NCI-H345 treated with DMSO at 0.1 percent for 48 hours (cell line): ENCODE measurements at regions not wholly inside any gene's neighbourhood (a gene's known extent, or its start where the extent isn't known, plus 50 kb on each side); places are given as distances from the start of the nearest gene placed in this dataset.
"Not testable (repeated sequence)": the region's sequence is repeated elsewhere in the genome, so short reads cannot be mapped to it uniquely, and the experiment has no call there.

ENCODE experiments used
- DNase-seq: peaks from one replicate; lab custom pipeline; 2025; ENCODE audit not compliant: unreplicated experiment; lab: John Stamatoyannopoulos, UW

DNA sequence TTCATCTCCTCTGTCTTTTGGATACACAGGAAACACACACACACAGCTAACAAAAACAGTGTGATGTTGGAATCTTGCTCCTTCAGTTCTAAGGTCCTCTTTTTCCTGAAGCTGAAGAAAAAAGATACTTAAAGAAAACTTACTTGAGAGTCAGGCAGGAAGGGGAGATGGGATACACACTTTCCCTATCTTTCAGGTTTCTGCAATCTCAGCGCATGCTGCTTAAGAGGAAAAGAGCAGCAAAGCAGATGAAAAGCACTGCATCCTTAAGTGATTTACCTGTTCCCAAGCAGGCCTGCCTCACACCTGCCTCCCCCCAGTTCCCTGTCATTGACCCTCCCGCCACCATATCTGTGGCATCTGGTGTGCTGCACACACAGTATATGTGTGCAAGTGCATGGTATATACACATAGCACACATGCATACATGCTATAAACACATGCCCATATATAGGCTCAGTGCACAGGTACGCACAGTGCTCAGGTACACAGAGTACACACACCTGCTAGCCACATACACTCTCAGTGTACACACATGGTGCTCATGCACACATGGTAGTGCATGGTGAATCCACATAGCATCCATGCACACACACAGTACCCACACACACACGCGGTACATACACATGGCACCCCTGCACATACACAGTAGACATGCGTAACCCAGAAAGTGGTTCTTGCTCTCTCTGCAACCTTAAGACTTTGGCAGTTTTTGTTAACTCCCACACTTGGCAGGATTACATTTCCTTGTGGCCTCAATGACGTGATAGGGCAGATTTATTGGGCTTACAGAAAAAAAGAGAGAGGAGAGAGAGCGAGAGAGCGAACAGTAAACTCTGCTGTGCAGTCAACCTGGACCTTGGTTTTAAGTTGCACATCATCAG is 166.9 kb downstream of the TOMM20 start:
- no peak for DNase-seq

DNA sequence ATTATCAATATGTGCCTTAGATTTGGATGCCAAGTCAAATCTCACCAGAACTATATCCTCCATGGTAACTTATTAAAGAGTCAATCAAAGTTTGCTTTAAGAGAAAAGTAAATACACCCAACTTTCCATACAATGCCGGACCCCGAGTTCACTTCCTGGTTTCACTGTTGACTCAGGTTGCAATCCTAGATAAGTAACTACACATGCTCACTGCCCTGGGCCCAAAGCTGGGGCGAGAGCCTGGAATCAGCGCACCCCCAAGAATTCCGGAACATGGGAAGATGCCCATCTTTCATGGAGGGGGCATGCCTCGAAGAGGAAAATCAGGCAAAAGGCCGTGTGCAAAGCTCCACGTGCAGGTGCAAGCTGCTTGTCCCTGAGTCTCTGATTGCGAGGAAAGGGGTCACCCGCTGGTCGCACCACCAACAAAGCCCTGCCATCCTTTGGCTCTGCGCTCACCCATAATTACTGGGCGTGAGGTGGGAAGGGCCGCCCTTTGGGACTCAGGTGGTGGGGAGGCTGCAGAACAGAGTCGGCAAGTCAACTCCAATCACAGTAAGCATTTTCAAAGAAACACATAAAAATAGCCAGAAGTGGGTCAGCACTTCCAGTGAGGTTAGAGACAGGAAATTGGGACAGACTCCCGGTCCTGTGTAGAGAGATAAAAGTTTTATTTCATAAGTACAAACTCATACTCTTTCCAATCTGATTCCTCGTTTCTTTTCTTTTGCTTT is 167.7 kb downstream of the TOMM20 start:
- DNase-seq, result no peak

DNA sequence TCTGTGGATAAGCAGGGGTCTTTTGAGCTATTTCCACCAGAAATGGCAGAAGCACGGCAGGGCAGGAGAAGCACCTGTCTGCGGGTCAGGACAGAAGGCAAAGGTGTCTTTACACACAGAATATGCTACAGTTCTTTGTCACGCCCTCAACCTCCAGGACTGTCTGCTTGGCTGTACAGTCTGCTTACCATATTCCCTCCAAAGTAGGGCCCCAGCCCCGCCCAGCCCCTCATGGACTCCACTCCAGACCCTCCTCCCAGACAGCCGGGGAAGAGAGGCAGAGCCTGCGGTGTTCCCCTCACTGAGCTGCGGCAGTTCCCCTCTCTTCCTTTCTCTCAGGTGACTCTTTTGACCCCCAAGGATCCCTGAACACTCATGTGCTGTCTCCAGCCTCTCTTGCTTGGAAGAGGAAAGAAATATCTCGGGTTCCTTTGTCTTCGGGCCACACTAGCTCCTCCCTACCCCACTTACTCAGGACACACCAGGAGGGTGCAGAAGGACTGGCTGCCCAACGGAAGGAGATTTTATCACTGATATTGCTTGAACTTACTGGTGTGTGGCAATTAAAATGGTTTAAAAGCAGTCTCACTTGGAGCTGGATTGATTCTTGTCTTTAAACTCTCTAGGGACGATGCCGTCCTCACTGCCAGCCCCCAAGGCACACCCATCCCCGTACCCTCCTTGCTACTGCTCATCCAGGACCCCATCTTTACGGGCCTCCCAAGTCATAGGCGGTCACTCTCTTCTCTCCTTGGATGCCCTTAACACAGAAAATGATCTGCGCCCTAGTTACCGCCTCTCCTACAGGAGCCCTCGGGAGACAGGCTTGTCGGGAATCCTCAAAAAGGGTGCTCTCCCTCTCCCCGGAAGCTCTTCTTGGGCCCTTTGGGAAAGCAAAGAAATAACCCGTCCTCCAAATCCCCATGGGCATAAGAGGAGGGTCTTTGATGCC is 169.7 kb downstream of the TOMM20 start:
- DNase-seq, result no peak

DNA sequence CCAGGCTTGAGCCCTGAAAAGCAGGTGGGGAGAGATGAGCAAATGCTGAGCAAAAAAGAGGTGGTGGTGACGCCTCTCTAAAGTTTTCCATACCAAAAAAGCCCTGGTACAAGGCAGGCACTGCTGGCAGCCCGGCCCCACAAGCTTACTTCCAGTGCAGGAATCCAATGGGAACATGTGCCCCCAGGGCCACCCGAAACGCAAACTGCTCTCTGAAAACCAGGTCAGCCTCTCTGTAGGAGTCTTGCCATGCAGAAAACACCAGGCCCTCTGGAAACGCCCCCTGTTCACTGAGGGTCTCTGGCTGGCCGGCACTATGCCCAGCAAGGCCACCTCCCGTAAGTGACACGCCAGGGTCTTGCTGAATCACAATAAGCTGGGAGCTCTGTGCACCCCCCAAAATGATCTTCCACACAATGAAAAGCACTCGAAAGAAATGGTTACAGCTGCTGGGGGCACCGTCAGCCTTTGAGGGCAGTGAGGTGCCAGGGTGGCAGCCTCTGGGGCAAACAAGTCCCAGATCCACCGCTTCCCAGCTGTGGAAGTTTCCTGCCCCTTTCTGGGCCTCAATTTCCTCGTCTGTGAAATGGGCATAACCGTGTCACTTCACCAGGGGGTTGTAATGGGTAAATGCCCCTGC is 170.5 kb downstream of the TOMM20 start:
- no peak for DNase-seq

DNA sequence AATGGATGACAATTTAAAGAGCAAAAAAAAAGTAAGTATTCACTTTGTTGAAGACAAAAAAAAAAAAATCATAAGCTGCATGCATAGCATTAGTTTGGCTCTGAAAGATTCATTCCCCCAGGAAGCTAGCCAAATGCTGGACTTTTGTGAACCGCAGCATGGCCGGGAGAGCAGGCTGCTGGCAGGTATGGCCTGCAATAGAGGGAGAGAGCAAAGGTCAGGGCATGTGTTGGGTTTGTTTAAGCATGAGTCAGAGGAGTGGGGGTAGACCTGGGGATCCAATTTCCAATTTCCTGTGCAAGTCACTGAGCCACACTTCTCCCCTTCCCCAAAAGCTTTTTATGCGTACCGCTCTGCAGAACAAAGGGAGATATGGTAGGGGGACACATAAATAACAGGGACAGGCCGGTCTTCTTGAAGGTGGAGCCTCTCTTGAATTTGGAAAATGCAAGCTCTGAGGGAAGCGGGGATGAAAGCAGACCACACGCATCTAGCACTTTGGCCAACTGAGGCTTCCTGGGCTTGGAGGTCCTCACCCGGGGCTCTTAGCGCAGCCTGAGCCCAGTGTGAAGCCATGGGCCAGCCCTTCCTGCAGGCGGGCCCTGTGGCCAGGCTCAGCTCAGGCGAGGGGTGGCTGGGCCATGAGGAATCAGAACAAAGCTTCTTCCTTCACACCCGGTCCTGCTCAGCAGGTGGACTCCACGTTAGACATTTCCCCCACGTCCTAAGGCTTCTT is 171.1 kb downstream of the TOMM20 start:
- no peak for DNase-seq

DNA sequence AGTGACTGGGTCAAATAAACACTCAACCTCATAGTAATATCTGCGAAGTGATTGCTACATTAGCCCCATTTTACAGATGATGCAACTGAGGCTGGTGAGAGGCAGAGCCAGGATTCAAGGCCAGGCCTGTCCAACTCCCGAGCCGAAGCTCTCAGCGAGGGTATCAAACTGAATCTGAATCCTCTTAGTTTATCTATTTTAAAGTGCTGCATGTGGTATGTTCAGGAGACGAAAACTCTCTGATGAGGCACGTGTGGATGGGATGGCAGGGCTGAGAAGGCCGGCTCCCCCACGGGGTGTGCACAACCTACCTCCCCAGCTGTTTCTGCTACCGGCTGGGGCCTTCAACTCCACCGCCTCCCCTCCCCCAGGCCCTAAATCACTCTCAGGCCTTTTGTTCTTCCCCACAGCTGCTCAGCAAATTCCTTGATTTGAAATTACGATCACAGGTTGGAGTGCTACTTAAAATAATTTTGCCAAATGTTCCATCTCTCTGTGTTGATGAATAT is 171.8 kb downstream of the TOMM20 start:
- DNase-seq, result no peak

DNA sequence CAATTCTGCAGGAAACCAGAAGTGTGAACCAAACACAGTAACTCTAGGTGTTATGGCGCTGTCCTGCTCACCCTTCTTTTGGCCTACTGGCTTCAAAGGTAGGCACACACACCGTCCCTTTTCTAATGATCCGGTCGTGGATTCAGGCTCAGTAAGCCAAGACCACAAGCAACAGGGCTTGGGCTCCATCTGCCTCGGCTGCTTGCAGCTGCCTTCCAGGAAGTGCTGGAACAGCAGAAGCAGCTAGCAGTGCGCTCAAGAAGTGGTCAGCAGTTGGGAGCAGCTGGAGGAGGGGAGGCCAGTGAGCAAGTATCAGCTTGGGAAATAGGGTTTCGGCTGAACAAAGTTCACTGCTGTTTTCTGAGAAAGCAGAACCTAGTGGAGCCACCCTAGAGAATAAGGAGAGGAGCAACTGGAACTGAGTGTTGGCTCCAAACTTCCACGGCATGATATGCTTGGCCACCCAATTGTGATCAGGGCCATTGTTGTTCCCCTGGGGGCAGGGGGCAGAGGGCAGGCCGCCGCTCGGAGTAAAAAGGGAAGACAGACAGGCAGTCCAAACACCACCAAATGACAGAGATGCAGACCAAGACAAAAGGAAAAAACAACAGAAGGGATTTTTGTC is 173.4 kb downstream of the TOMM20 start:
- DNase-seq, result no peak

DNA sequence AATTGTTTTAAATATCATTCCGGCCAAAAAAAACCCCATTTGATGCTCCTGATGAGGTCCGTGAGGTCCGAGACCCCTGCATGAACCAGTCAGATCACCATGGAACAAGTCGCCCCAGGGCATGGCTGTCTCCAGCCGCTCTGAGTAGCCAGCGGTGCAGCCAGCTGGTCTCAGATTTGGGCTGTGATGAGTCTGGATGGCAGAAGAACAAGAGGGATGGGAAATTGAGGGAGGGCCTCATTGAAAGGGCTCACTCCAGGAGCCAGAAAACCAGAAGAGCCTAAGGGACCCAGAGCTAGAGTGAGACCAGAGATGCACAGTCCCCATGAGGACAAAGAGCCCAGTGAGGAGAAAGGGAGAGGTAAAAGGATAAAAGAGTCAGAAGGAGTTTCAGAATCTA is 174.0 kb downstream of the TOMM20 start:
- DNase-seq, result no peak

DNA sequence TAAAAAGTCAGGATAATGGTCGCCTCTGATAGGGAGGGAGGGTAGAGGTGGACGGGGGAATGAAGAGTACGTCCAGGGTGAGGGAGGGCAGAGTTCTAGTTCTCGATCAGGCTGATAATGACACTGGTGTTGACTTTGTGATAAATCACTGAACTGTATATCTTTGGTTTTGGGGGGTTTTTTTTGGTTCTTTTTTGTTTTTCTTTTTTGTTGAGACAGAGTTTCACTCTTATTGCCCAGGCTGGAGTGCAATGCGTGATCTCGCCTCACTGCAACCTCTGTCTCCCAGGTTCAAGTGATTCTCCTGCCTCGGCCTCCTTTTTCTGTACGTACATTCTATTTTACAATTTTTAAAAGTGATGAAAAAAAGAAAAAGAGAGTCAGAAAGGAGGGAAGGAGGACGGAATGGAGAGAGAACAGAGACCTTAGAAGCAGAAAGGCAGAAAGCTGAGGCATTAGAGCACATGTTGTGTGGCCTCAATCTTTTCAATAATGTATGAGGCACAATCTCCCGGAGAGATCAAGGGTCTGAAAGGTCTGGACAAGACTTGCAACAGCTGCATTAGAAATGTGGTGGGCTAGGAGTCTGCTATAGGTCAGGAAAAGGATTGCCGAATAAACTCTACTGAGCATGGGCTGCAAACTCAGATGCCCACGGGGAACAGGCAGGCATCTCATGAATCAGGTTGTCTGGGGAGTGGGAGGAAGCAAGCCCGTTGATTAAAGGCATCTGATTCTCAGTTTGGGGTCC is 174.8 kb downstream of the TOMM20 start:
- no peak for DNase-seq

DNA sequence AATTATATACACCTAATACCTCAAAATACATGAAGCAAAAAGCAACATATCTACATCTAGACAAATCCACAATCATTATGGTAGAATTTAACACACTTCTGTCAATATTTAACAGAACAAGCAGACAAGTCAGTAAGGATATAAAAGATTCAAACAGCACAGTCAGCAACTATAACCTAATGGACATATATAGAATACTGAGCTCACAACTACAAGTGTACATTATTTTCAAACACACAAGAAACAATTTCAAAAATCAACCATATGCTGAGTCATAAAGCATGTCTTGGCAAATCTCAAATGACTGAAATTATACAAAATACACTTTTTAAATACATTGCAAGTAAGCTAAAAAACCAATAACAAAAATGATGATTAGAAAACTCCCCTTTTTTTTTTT is 178.0 kb downstream of the TOMM20 start:
- no peak for DNase-seq

DNA sequence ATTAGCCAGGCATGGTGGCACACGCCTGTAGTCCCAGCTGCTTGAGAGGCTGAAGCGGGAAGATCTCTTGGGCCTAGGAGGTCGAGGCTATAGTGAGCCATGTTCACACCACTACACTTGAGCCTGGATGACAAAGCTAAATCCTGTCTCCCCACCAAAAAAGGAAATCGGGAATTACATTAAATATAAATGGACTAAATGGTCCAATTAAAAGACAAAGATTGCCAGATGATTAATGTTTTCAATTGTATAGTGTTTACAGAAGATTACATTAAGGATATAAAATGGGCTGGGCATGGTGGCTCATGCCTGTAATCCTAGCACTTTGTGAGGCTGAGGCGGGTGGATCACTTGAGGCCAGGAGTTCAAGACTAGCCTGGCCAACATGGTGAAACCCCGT is 179.1 kb downstream of the TOMM20 start:
- not testable (repeated sequence) for DNase-seq

DNA sequence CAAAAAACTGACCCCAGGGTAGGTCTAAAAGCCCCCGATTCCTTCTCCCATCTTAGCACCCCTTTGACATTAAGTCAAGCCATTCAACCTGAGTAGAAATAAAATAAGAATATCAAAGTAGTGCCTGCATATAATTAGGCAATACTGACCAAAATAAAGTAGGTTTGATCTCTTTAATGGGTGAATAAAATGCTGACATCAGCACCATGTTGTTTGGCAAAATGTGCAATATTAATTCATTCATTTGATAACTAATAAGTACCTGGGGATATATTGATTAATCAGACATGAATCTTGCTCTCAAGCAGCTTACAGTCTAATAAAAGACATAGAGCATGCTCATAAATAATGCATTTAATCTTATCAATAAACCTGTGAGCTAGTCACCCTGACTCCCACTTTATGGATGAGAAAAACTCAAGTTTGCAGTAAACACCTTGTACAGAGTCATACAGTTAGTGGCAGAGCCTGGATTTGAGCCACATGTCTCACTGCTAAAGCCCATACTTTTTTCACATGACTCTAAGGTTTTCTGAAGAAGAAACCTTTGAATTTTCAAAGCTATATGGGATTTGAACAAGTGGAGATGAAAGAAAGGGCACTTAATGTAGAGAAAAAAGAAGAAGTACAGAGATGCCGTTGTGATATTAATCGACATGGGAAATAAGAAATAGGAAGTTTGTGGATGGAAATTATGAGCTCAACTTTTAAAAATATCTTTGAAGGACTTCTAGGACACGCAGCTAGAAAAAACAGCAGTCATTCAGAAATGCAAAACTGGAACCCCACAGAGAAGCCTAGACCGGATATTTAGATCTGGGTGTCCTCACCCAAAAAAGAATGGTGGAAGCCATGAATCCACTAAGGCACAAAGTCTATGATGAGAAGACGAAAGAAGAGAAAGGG is 183.9 kb downstream of the TOMM20 start:
- no peak for DNase-seq

DNA sequence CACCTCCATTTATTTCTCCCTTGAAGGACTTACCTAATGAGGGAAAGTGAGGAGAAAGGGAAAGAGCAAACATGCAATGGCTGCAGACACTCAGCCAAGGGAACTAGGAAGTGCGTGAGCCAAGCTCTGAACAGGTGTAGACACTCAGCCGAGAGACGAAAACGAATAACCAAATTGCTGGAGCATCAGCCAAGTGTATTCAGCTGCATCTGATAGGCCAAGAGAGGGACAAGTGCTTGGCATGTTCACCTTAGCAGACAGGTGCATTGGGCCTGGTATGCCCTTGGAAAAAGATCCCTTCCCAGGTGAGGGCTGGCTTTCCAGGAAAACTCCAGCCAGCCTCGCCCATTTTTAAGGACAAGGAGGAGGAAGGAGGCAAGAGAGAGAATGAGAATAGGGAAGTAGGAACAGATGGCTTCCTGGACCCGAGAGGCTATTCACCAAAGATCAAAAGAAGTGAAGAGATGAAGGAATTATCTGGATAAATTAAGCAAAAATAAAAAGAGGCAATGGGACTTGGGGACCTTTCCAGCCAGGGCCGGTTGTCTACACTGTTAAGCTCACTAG is 184.7 kb downstream of the TOMM20 start:
- no peak for DNase-seq

DNA sequence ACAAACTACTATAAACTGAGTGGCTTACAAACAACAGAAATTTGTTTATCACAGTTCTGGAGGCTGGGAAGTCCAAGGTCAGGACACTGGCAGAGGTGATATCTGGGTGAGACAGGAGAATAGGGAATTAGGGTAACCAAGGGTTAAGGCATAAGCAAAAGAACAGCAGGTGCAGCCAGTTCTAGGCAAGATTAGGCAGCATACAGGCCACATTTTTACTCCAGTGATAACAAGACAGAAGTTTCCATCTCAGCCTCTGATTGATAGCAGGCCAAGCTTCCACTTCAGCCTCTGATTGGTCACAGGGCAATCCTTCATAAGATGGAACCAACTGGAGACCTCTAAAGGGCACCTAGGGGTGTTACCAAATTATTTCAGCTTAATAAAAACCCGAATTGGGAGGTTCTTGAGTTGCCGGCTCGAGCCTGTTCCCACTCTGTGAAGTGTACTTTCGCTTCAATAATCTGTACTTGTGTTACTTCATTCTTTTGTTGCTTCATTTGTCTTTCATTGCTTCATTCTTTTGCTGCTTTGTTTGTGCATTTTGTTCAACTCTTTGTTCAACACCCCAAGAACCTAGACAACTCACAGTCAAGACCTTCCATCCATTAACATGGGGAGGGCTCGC is 185.6 kb downstream of the TOMM20 start:
- DNase-seq, result no peak

DNA sequence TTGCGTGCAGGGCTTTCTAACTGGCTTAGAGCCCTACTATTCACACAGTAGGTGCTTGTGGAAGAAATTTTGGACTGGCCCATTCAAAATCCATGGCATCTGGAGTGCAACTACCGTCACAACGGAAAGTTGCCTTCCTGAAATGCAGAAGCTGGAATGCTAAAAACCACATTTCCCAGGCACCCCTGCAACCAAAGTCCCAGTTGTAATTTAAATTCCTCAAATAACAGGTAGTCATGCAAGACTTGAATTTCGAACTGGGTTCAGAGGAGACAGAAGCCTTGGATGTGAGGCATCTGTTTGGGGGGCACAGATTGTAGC is 186.7 kb downstream of the TOMM20 start:
- no peak for DNase-seq

DNA sequence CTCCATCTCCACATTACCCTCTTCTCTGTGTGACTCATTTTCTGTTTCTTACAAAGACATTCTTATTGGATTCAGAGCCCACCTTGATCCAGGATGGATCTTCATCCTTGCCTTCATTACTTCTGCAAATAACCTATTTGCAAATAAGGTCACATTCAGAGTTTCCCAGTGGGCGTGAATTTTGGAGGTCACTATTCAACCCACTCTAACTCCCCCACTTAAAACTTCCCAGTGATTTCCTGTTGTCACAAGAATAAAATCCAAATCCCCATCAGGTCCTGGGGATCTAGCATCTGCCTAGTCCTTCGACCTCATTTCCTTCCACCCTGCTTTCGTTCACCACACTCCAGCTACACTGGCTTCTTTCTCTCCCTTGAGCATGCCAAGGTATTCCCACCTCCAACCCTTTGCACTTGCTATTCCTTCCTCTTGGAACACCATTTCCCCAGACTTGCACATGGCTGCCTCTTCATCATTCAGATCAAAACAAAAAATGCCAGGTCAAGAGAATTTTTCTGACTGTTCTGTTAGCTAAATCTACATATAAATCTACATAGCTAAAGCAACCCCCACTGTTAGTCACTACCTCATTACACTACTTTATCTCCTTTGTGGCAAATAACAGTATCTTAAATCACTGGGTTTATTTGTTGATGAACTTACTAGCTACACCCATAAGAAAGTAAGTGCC is 187.2 kb downstream of the TOMM20 start:
- no peak for DNase-seq

DNA sequence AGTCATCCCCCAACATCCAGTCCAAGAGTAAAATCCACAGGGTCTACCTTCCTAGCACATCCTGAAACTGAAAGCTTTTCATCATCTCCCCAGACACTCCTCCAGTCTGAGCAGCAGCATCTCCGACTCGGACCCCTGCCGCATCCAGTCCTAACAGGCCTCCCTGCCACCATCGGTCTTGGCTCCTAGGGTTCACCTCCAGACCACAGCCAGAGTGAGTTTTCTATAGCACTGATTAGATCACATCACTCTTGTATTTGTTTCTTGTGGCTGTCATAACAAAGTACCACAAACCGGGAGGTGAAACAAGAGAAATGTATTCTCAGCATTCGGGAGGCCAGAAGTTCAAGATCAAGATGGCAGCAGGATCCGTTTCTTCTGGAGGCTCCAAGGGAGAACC is 187.8 kb downstream of the TOMM20 start:
- no peak for DNase-seq
